ENCODE measurements at regions not wholly inside any gene's neighbourhood (a gene's known extent, or its start where the extent isn't known, plus 50 kb on each side); places are given as distances from the start of the nearest gene placed in this dataset.

- no peaks in the 10 kb centered on the region for H3K27me3 ChIP-seq (ENCODE audit: insufficient read depth, poor library complexity, severe bottlenecking)
- ATAC-seq (ENCODE audit: low read depth): no peak
- no peak for DNase-seq (ENCODE audit: low spot score)
- no peak overlapping the region for H3K27ac ChIP-seq (ENCODE audit: poor library complexity, severe bottlenecking)
- H3K4me3 ChIP-seq (ENCODE audit: severe bottlenecking): no peak overlapping the region
- TF ChIP-seq CTCF (IDR thresholded peaks at IDR 0.05; ENCODE audit: poor library complexity, severe bottlenecking): no peak
- H3K4me1 ChIP-seq (ENCODE audit: insufficient read depth, poor library complexity, severe bottlenecking): no peaks in the 10 kb centered on the region
- no peaks in the 10 kb centered on the region for H3K36me3 ChIP-seq (ENCODE audit: low read depth)
- no peaks in the 10 kb centered on the region for H3K9me3 ChIP-seq (ENCODE audit: severe bottlenecking)
These were observed 93.1 kb downstream of the MIS18A start for GRCh38 chr21:32185726-32186125.

- ATAC-seq (ENCODE audit: low read depth) (no peak), DNase-seq (ENCODE audit: low spot score) (no peak)
- Histone ChIP-seq H3K9me3 (ENCODE audit: severe bottlenecking) (no peaks in the 10 kb centered on the region), H3K27me3 (ENCODE audit: insufficient read depth, poor library complexity, severe bottlenecking) (no peaks in the 10 kb centered on the region), H3K27ac (ENCODE audit: poor library complexity, severe bottlenecking) (no peak overlapping the region), H3K36me3 (ENCODE audit: low read depth) (no peaks in the 10 kb centered on the region), H3K4me3 (ENCODE audit: severe bottlenecking) (no peak overlapping the region), H3K4me1 (ENCODE audit: insufficient read depth, poor library complexity, severe bottlenecking) (no peaks in the 10 kb centered on the region)
- no peak for TF ChIP-seq CTCF (IDR thresholded peaks at IDR 0.05; ENCODE audit: poor library complexity, severe bottlenecking)
These were observed 93.7 kb downstream of the MIS18A start for GRCh38 chr21:32185103-32185502.

- no peak overlapping the region for H3K4me3 ChIP-seq (ENCODE audit: severe bottlenecking)
- no peaks in the 10 kb centered on the region for H3K9me3 ChIP-seq (ENCODE audit: severe bottlenecking)
- peaks cover 3% of the 10 kb centered on the region for H3K27me3 ChIP-seq (ENCODE audit: insufficient read depth, poor library complexity, severe bottlenecking)
- TF ChIP-seq CTCF (IDR thresholded peaks at IDR 0.05; ENCODE audit: poor library complexity, severe bottlenecking): no peak
- H3K4me1 ChIP-seq (ENCODE audit: insufficient read depth, poor library complexity, severe bottlenecking): no peaks in the 10 kb centered on the region
- no peak for ATAC-seq (ENCODE audit: low read depth)
- no peaks in the 10 kb centered on the region for H3K36me3 ChIP-seq (ENCODE audit: low read depth)
- no peak overlapping the region for H3K27ac ChIP-seq (ENCODE audit: poor library complexity, severe bottlenecking)
- no peak for DNase-seq (ENCODE audit: low spot score)
These were observed 94.4 kb downstream of the MIS18A start for GRCh38 chr21:32184485-32184884.

GRCh38 chr21:32184065-32184464 is 94.8 kb downstream of the MIS18A start:
- DNase-seq (ENCODE audit: low spot score): no peak
- no peak overlapping the region for H3K27ac ChIP-seq (ENCODE audit: poor library complexity, severe bottlenecking)
- ATAC-seq (ENCODE audit: low read depth): no peak
- no peaks in the 10 kb centered on the region for H3K36me3 ChIP-seq (ENCODE audit: low read depth)
- no peaks in the 10 kb centered on the region for H3K9me3 ChIP-seq (ENCODE audit: severe bottlenecking)
- no peak overlapping the region for H3K4me3 ChIP-seq (ENCODE audit: severe bottlenecking)
- TF ChIP-seq CTCF (IDR thresholded peaks at IDR 0.05; ENCODE audit: poor library complexity, severe bottlenecking): no peak
- H3K4me1 ChIP-seq (ENCODE audit: insufficient read depth, poor library complexity, severe bottlenecking): no peaks in the 10 kb centered on the region
- H3K27me3 ChIP-seq (ENCODE audit: insufficient read depth, poor library complexity, severe bottlenecking): peaks cover 3% of the 10 kb centered on the region

- H3K4me1 ChIP-seq (ENCODE audit: insufficient read depth, poor library complexity, severe bottlenecking): no peaks in the 10 kb centered on the region
- H3K9me3 ChIP-seq (ENCODE audit: severe bottlenecking): no peaks in the 10 kb centered on the region
- ATAC-seq (ENCODE audit: low read depth) (no peak), DNase-seq (ENCODE audit: low spot score) (no peak)
- no peaks in the 10 kb centered on the region for H3K36me3 ChIP-seq (ENCODE audit: low read depth)
- TF ChIP-seq CTCF (IDR thresholded peaks at IDR 0.05; ENCODE audit: poor library complexity, severe bottlenecking): no peak
- no peak overlapping the region for H3K27ac ChIP-seq (ENCODE audit: poor library complexity, severe bottlenecking)
- no peak overlapping the region for H3K4me3 ChIP-seq (ENCODE audit: severe bottlenecking)
- H3K27me3 ChIP-seq (ENCODE audit: insufficient read depth, poor library complexity, severe bottlenecking): peaks cover 7% of the 10 kb centered on the region
These were observed 95.5 kb downstream of the MIS18A start for GRCh38 chr21:32183396-32183795.
